Mucosa of rectum (tissue), 2 donors: ENCODE measurements at regions not wholly inside any gene's neighbourhood (a gene's known extent, or its start where the extent isn't known, plus 50 kb on each side); places are given as distances from the start of the nearest gene placed in this dataset.

Source experiments
- H3K27ac ChIP-seq, 2 donors: one replicate each; pipeline ENCODE4 v1.7.0; 2013; ENCODE audit warnings: inconsistent platforms in 2 of 2, low read depth in 2 of 2, low read length in 2 of 2
- H3K27me3 ChIP-seq, 2 donors: one replicate each; pipeline ENCODE4 v1.7.0; 2013; ENCODE audit warnings: low read length in 2 of 2; ENCODE audit not compliant: control insufficient read depth in 2 of 2, insufficient read depth in 2 of 2
- H3K36me3 ChIP-seq, 2 donors: one replicate each; pipeline ENCODE4 v1.7.0; 2013; ENCODE audit warnings: low read length in 2 of 2; ENCODE audit not compliant: control insufficient read depth in 2 of 2, insufficient read depth in 2 of 2
- H3K4me1 ChIP-seq, 2 donors: one replicate each; pipeline ENCODE4 v1.7.0; 2013; ENCODE audit warnings: low read length in 2 of 2, mild to moderate bottlenecking in 1 of 2; ENCODE audit not compliant: control insufficient read depth in 2 of 2, insufficient read depth in 2 of 2
- H3K4me3 ChIP-seq, 2 donors: one replicate each; pipeline ENCODE4 v1.7.0; 2013; ENCODE audit warnings: low read length in 2 of 2
- H3K9ac ChIP-seq, 2 donors: one replicate each; pipeline ENCODE4 v1.7.0; 2013; ENCODE audit warnings: low read length in 2 of 2, low read depth in 1 of 2, mild to moderate bottlenecking in 1 of 2
- H3K9me3 ChIP-seq, 2 donors: one replicate each; pipeline ENCODE4 v1.7.0; 2013; ENCODE audit warnings: low read length in 2 of 2; ENCODE audit not compliant: control insufficient read depth in 2 of 2
- donor health status: healthy.
- donor health status: Normal muscosa, but diverticular disease.

DNA sequence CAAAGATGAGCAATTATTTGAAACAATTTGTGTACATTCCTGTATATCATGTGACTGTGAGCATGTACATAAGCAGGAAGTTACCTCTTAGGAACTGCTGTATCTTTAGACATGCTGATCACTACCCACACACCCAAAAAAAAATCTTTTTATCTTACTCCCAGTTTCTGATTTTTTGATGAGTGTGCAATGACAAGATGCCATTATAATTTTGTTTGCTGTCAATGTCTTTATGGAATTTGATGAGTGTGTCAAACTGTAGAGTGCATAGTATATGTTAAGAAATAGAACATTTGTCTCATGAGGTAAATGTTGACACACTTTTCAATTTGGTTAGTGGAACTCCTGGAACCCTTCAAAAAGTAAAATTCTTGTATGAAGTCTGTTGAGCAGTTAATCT lies 84.0 kb upstream of the TMEFF2 start:
- Histone ChIP-seq H3K4me3 (no peak overlapping the region), H3K4me1 (no peaks in the 10 kb centered on the region), H3K36me3 (no peaks in the 10 kb centered on the region), H3K9me3 (no peaks in the 10 kb centered on the region), H3K27me3 (no peaks in the 10 kb centered on the region), H3K27ac (no peak overlapping the region), H3K9ac (no peak overlapping the region)

DNA sequence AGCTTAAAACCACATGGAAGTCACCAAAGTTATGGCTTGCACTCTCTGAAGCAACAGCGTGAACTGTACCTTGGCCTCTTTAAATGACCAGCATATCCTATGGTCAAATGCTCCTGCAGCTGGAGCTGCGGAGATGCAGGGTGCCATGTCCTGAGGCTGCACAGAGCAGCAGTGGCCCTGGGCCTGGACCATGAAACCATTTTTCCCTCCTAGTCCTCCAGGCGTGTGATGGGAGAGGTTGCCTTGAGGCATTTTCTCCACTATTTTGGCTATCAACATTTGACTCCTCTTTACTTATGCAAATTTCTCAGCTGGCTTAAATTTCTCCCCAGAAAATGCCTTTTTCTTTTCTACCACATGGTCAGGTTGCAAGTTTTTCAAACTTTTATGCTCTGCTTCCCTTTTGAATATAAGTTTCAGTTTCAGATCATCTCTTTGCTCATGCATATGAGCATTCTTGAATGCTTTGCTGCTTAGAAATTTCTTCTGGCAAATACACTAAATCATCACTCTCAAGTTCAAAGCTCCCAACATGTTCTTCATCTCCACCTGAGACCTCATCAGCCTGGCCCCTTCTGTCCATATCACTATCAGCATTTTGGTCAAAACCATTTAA lies 82.9 kb upstream of the TMEFF2 start:
- no peaks in the 10 kb centered on the region for H3K9me3 ChIP-seq
- no peak overlapping the region for H3K9ac ChIP-seq
- H3K4me1 ChIP-seq = no peaks in the 10 kb centered on the region
- no peak overlapping the region for H3K27ac ChIP-seq
- no peak overlapping the region for H3K4me3 ChIP-seq
- H3K27me3 ChIP-seq = no peaks in the 10 kb centered on the region
- no peaks in the 10 kb centered on the region for H3K36me3 ChIP-seq

DNA sequence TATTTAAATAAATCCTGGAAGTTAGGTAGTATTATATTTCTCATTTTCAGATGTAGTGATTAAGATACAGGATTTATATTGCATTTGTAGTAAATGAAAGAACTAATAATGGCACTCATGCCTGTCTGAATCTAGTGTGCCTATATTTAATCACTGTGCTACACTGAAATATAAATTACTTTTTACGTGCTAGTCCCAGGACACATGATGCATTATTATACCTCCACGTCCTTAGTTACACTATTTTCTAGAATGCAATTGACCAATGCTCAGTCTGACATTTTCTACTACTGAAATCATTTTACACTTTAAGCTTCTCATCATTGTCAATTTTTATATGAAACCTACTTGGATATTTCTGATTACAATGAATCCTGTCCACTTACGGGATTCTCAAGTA lies 80.9 kb upstream of the TMEFF2 start:
- H3K4me3 ChIP-seq = no peak overlapping the region
- no peaks in the 10 kb centered on the region for H3K9me3 ChIP-seq
- H3K27me3 ChIP-seq = no peaks in the 10 kb centered on the region
- no peak overlapping the region for H3K9ac ChIP-seq
- H3K4me1 ChIP-seq = no peaks in the 10 kb centered on the region
- H3K36me3 ChIP-seq = no peaks in the 10 kb centered on the region
- H3K27ac ChIP-seq = no peak overlapping the region

DNA sequence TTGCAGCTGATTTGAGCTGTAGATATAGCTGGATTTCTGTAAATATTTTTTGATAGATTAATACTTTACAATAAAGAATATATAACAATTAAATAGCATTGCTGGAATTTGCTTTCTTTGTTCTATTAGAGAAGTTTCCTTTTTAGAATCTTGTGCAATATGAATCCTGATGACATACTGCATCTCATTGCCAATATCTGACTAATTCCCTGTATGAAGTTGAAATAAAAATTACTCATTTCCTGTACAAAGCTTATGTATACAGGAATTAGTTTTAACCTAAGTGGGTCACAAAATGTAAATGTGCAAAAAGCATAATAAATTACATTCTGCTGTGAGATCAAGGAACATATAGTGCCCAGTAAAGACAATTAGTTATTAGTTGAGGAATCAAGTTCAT lies 72.8 kb upstream of the TMEFF2 start:
- Histone ChIP-seq H3K4me1 (no peaks in the 10 kb centered on the region), H3K4me3 (no peak overlapping the region), H3K9ac (no peak overlapping the region), H3K27ac (no peak overlapping the region), H3K27me3 (no peaks in the 10 kb centered on the region), H3K9me3 (no peaks in the 10 kb centered on the region), H3K36me3 (no peaks in the 10 kb centered on the region)

DNA sequence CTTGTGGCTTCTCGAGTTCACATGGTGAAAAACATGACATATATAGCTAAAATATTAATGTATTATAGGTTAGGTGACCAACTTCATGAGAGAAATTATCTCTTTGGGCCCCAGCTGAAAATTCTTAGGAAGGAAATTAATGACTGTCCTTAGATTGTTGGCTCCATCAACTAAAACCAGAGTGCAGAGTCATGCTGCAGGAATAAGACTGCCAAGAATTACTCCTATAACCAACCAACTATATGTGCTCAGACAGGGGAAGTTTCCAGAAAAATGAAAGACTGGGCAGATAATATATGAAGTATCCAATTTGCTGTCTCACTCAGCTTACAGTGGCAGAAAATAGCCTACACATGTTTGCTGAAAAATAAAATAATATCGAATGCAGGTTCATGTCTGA lies 71.0 kb upstream of the TMEFF2 start:
- H3K36me3 ChIP-seq = no peaks in the 10 kb centered on the region

DNA sequence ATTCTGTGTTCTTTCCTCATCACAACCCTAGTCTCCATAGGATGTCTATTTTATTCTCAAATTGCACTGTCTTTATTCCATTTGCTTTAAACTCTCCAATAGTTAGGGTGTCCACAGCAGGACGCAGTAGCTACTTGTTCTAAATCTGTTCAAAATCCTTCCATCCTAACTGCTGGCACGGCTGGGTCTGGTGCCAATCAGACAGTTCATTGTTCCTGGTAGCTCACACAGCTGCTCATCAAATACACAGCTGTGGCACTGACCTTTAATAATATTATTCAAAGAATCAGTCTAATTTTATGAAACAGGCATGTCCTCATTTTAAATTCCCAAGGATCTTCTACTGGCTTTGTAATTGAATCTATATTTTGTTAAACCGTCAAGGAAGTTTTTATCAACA lies 59.7 kb upstream of the TMEFF2 start:
- Histone ChIP-seq H3K36me3 (no peaks in the 10 kb centered on the region), H3K9ac (no peak overlapping the region), H3K27me3 (no peaks in the 10 kb centered on the region), H3K4me1 (no peaks in the 10 kb centered on the region), H3K9me3 (no peaks in the 10 kb centered on the region), H3K27ac (no peak overlapping the region), H3K4me3 (no peak overlapping the region)

More for the DNA sequence above, 71.0 kb upstream of the TMEFF2 start:
- H3K27ac ChIP-seq = no peak overlapping the region
- H3K4me1 ChIP-seq = no peaks in the 10 kb centered on the region
- H3K27me3 ChIP-seq = no peaks in the 10 kb centered on the region
- H3K4me3 ChIP-seq = no peak overlapping the region
- no peak overlapping the region for H3K9ac ChIP-seq
- H3K9me3 ChIP-seq = no peaks in the 10 kb centered on the region

DNA sequence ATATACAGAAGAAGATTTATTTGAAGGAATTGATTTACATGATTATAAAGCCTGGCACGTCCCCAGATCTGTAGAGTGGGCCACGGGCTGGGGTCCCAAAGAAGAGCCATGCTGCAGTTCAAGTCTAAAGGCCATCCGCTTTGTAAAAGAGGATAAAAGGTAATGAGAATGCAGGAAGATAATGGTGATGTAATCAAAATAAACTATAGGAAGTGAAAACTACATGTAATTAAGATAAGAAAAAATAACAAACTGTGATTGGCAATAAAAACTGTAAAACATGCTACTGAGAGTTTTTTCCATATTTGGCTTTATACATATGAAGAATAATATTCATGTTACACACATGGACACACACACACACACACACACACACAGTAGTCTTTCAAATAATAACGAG lies 59.0 kb upstream of the TMEFF2 start:
- Histone ChIP-seq H3K27me3 (no peaks in the 10 kb centered on the region), H3K9me3 (no peaks in the 10 kb centered on the region), H3K4me3 (no peak overlapping the region), H3K27ac (no peak overlapping the region), H3K9ac (no peak overlapping the region), H3K36me3 (no peaks in the 10 kb centered on the region), H3K4me1 (no peaks in the 10 kb centered on the region)

DNA sequence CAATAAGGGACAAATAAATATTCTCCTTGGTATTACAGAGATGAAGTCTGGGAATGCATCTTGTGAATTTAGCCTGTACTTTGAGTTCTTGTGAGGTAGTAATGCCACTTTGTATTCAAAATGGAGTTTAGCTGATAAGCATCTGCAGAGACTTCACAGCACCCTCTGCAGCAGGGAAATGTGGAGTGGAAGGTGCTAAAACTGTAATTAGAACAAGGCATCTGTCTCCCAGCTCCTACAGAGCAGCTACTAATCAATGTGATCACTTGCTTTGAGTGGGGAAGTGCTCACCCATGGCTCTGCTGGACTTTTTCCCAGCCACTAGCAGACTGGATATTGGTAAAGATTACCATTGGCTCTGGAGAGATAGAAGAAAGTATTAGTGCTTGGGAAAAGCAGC lies 56.2 kb upstream of the TMEFF2 start:
- Histone ChIP-seq H3K9ac (no peak overlapping the region), H3K27me3 (no peaks in the 10 kb centered on the region), H3K4me1 (no peaks in the 10 kb centered on the region), H3K27ac (no peak overlapping the region), H3K36me3 (no peaks in the 10 kb centered on the region), H3K9me3 (no peaks in the 10 kb centered on the region), H3K4me3 (no peak overlapping the region)

DNA sequence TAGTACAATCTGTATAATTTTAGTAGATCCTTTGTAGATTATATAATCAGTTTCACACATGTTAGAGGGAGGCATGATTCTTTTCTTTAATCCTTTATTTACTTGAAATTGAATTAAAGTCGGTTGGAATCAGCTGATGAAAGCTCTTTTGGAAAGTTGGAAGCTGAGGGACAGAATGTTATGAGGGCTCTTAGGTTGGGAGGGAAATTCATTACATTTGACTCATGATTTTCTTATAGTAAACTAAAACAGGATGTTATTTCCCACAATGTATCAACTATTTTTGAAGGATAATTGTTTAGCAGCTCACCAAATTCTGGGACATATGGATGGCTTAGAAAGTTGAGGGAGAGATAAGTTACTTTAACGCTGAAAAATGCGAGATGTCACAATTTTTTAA lies 52.7 kb upstream of the TMEFF2 start:
- Histone ChIP-seq H3K9ac (no peak overlapping the region), H3K36me3 (no peaks in the 10 kb centered on the region), H3K4me1 (no peaks in the 10 kb centered on the region), H3K27ac (no peak overlapping the region), H3K4me3 (no peak overlapping the region), H3K27me3 (no peaks in the 10 kb centered on the region), H3K9me3 (no peaks in the 10 kb centered on the region)

DNA sequence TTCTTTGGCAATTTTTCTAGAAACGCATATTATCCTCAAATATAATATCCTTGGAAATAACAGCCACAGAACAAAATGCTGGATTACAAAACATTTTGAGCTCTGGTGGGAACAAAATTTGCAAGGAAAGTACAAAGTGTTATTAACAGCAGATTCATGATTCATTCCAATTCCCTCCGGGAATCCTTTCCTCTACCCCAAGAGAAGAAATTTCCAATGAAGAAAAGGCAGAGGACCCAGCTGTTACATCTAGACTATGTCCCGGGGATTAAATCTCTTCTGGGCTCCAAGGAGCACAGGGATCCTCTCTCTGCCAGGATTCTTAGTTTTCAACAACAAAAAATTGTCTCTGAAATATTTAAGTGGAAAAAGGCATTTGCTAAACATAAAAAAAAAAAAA lies 51.6 kb upstream of the TMEFF2 start:
- Histone ChIP-seq H3K9me3 (no peaks in the 10 kb centered on the region), H3K27ac (no peak overlapping the region), H3K9ac (no peak overlapping the region), H3K4me1 (no peaks in the 10 kb centered on the region), H3K36me3 (no peaks in the 10 kb centered on the region), H3K4me3 (no peak overlapping the region), H3K27me3 (no peaks in the 10 kb centered on the region)

DNA sequence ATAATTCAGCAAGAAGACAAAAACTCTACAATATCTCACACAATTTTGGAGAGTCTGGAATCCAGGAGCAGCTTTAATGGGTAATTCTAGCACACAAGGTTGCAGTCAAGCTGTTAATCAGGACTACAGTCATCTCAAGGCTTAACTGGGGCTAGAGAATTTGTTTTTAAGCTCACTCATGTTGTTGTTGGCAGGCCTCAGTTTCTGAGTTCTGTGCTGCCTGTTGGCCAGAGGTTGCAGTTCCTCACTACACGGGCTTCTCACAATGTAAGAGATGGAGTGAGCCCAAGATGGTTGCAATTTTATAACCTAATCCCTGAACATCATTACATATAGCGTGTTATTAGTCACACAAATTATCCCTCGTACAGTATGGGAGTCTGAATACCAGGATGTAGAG lies 50.6 kb upstream of the TMEFF2 start:
- Histone ChIP-seq H3K4me1 (no peaks in the 10 kb centered on the region), H3K27ac (no peak overlapping the region), H3K9ac (no peak overlapping the region), H3K27me3 (no peaks in the 10 kb centered on the region), H3K4me3 (no peak overlapping the region), H3K36me3 (no peaks in the 10 kb centered on the region), H3K9me3 (no peaks in the 10 kb centered on the region)
